ENCODE measurements at regions not wholly inside any gene's neighbourhood (a gene's known extent, or its start where the extent isn't known, plus 50 kb on each side); places are given as distances from the start of the nearest gene placed in this dataset.

- DNase-seq (ENCODE audit: low read depth) = no peak
Measured at GRCh38 chr16:86709902-86710601, 131.7 kb downstream of the FOXL1 start.

GRCh38 chr16:86710602-86710950, 132.2 kb downstream of the FOXL1 start:
- no peak overlapping the region for H3K4me3 ChIP-seq (ENCODE audit: low read depth, low read length)
- DNase-seq (ENCODE audit: low read depth) = no peak

More at GRCh38 chr16:86709902-86710601, 131.7 kb downstream of the FOXL1 start:
- no peak overlapping the region for H3K4me3 ChIP-seq (ENCODE audit: low read depth, low read length)

GRCh38 chr16:86712158-86713009, 134.0 kb downstream of the FOXL1 start:
- H3K4me3 ChIP-seq (ENCODE audit: low read depth, low read length) = no peak overlapping the region
- no peak for DNase-seq (ENCODE audit: low read depth)

GRCh38 chr16:86713021-86713631, 134.8 kb downstream of the FOXL1 start:
- no peak for DNase-seq (ENCODE audit: low read depth)
- H3K4me3 ChIP-seq (ENCODE audit: low read depth, low read length) = no peak overlapping the region

- no peak overlapping the region for H3K4me3 ChIP-seq (ENCODE audit: low read depth, low read length)
- DNase-seq (ENCODE audit: low read depth) = no peak
Measured at GRCh38 chr16:86714166-86714565, 135.8 kb downstream of the FOXL1 start.

- no peak overlapping the region for H3K4me3 ChIP-seq (ENCODE audit: low read depth, low read length)
- DNase-seq (ENCODE audit: low read depth) = no peak
Measured at GRCh38 chr16:86716649-86717048, 138.3 kb downstream of the FOXL1 start.

- H3K4me3 ChIP-seq (ENCODE audit: low read depth, low read length) = no peak overlapping the region
- DNase-seq (ENCODE audit: low read depth) = no peak
Measured at GRCh38 chr16:86718118-86718517, 139.8 kb downstream of the FOXL1 start.

GRCh38 chr16:86722970-86723369, 144.6 kb downstream of the FOXL1 start:
- peak; percentile 45 for DNase-seq (ENCODE audit: low read depth)
- H3K4me3 ChIP-seq (ENCODE audit: low read depth, low read length) = no peak overlapping the region

- no peak overlapping the region for H3K4me3 ChIP-seq (ENCODE audit: low read depth, low read length)
- DNase-seq (ENCODE audit: low read depth) = no peak
Measured at GRCh38 chr16:86723689-86724088, 145.3 kb downstream of the FOXL1 start.

GRCh38 chr16:86725401-86725800, 147.1 kb downstream of the FOXL1 start:
- DNase-seq (ENCODE audit: low read depth) = no peak
- no peak overlapping the region for H3K4me3 ChIP-seq (ENCODE audit: low read depth, low read length)

- DNase-seq (ENCODE audit: low read depth) = no peak
Measured at GRCh38 chr16:86726340-86726739, 148.0 kb downstream of the FOXL1 start.

GRCh38 chr16:86727131-86727530, 148.8 kb downstream of the FOXL1 start:
- H3K4me3 ChIP-seq (ENCODE audit: low read depth, low read length) = no peak overlapping the region
- no peak for DNase-seq (ENCODE audit: low read depth)

More at GRCh38 chr16:86726340-86726739, 148.0 kb downstream of the FOXL1 start:
- no peak overlapping the region for H3K4me3 ChIP-seq (ENCODE audit: low read depth, low read length)

GRCh38 chr16:86727632-86728031, 149.3 kb downstream of the FOXL1 start:
- H3K4me3 ChIP-seq (ENCODE audit: low read depth, low read length) = no peak overlapping the region
- no peak for DNase-seq (ENCODE audit: low read depth)

GRCh38 chr16:86729686-86730085, 151.3 kb downstream of the FOXL1 start:
- DNase-seq (ENCODE audit: low read depth) = no peak

GRCh38 chr16:86730086-86730485, 151.7 kb downstream of the FOXL1 start:
- no peak for DNase-seq (ENCODE audit: low read depth)
- H3K4me3 ChIP-seq (ENCODE audit: low read depth, low read length) = no peak overlapping the region

More at GRCh38 chr16:86729686-86730085, 151.3 kb downstream of the FOXL1 start:
- no peak overlapping the region for H3K4me3 ChIP-seq (ENCODE audit: low read depth, low read length)

- DNase-seq (ENCODE audit: low read depth) = no peak
- H3K4me3 ChIP-seq (ENCODE audit: low read depth, low read length) = no peak overlapping the region
Measured at GRCh38 chr16:86730597-86730996, 152.2 kb downstream of the FOXL1 start.

- DNase-seq (ENCODE audit: low read depth) = no peak
- no peak overlapping the region for H3K4me3 ChIP-seq (ENCODE audit: low read depth, low read length)
Measured at GRCh38 chr16:86732621-86733295, 154.4 kb downstream of the FOXL1 start.

- H3K4me3 ChIP-seq (ENCODE audit: low read depth, low read length) = no peak overlapping the region
- no peak for DNase-seq (ENCODE audit: low read depth)
Measured at GRCh38 chr16:86733546-86734254, 155.4 kb downstream of the FOXL1 start.

Measured in skeletal muscle cell (primary cell).